HEK293 (cell line): ENCODE measurements at regions not wholly inside any gene's neighbourhood (a gene's known extent, or its start where the extent isn't known, plus 50 kb on each side); places are given as distances from the start of the nearest gene placed in this dataset.

ENCODE experiments used
- CTCF ChIA-PET: fragments of 350-600 bp; formaldehyde crosslinking; extraction: SDS; loops from one replicate; lab custom pipeline; 2021; ENCODE audit warnings: antibody characterized with exemption; lab: Yijun Ruan, JAX
- POLR2A ChIA-PET: fragments of 300-600 bp; formaldehyde crosslinking; extraction: SDS; loops from one replicate; lab custom pipeline; 2020; ENCODE audit warnings: antibody characterized with exemption, inconsistent platforms; lab: Yijun Ruan, JAX
- H3K27ac ChIP-seq: fragments of 200-500 bp; sonication (Bioruptor generic); 2 replicates; pipeline ENCODE4 v1.5.1; 2014; ENCODE audit warnings: low read depth, low read length, control low read depth, inconsistent platforms; ENCODE audit errors: extremely low read depth
- H3K36me3 ChIP-seq, 2 experiments: fragments of 200-500 bp in 1 of 2; sonication (Bioruptor generic) in 1 of 2; 1 replicate in 1 of 2; 2 replicates in 1 of 2; pipeline ENCODE4 v1.5.1; 2014 to 2017; ENCODE audit warnings: inconsistent platforms in 2 of 2, low read length in 2 of 2; ENCODE audit not compliant: control insufficient read depth in 2 of 2, insufficient read depth in 1 of 2
- H3K4me1 ChIP-seq: fragments of 200-500 bp; sonication (Bioruptor generic); 2 replicates; pipeline ENCODE4 v1.5.1; 2014; ENCODE audit warnings: mild to moderate bottlenecking, low read length, inconsistent platforms; ENCODE audit not compliant: control insufficient read depth, insufficient read depth
- H3K4me3 ChIP-seq: 2 replicates; pipeline ENCODE4 v1.5.1; 2011; ENCODE audit warnings: low read depth, mild to moderate bottlenecking, control low read depth, low read length, moderate library complexity
- H3K9me3 ChIP-seq: fragments of 200-500 bp; sonication (Bioruptor generic); 2 replicates; pipeline ENCODE4 v1.5.1; 2014; ENCODE audit warnings: low read depth, low read length, inconsistent platforms; ENCODE audit not compliant: control insufficient read depth, insufficient read depth
- BCL11B ChIP-seq: fragments of 450-650 bp; formaldehyde crosslinking; IDR thresholded peaks from 2 replicates; pipeline ENCODE4 v1.5.1; 2016; ENCODE audit warnings: low read depth, missing biosample characterization, missing genetic modification characterization
- MZF1 ChIP-seq: fragments of 450-650 bp; formaldehyde crosslinking; IDR thresholded peaks from 2 replicates; pipeline ENCODE4 v1.5.1; 2017; ENCODE audit warnings: missing biosample characterization, missing genetic modification characterization, borderline replicate concordance
- SALL2 ChIP-seq: fragments of 450-650 bp; formaldehyde crosslinking; IDR thresholded peaks from 2 replicates; pipeline ENCODE4 v1.5.0; 2017; ENCODE audit warnings: missing biosample characterization, mild to moderate bottlenecking, missing genetic modification characterization, borderline replicate concordance
- ZBTB11 ChIP-seq: fragments of 450-650 bp; formaldehyde crosslinking; conservative IDR thresholded peaks from 2 replicates; pipeline ENCODE4 v1.5.1; 2016; ENCODE audit warnings: low read depth, missing biosample characterization, missing genetic modification characterization
- ZBTB8A ChIP-seq: fragments of 450-650 bp; formaldehyde crosslinking; IDR thresholded peaks from 2 replicates; pipeline ENCODE4 v1.5.1; 2016; ENCODE audit warnings: missing biosample characterization, missing genetic modification characterization
- ZNF138 ChIP-seq: fragments of 450-650 bp; formaldehyde crosslinking; IDR thresholded peaks from 2 replicates; pipeline ENCODE4 v1.5.1; 2016; ENCODE audit warnings: missing biosample characterization, missing genetic modification characterization, borderline replicate concordance
- ZNF211 ChIP-seq: fragments of 450-650 bp; formaldehyde crosslinking; IDR thresholded peaks from 2 replicates; pipeline ENCODE4 v1.5.1; 2016; ENCODE audit warnings: low read depth, missing biosample characterization, missing genetic modification characterization
- ZNF223 ChIP-seq: fragments of 450-650 bp; formaldehyde crosslinking; IDR thresholded peaks from 2 replicates; pipeline ENCODE4 v1.5.1; 2016; ENCODE audit warnings: missing biosample characterization, missing genetic modification characterization
- ZNF248 ChIP-seq: fragments of 450-650 bp; formaldehyde crosslinking; IDR thresholded peaks from 2 replicates; pipeline ENCODE4 v1.5.1; 2017; ENCODE audit warnings: missing biosample characterization, missing genetic modification characterization
- ZNF423 ChIP-seq: fragments of 450-650 bp; formaldehyde crosslinking; IDR thresholded peaks from 2 replicates; pipeline ENCODE4 v1.5.1; 2016; ENCODE audit warnings: missing biosample characterization, missing genetic modification characterization
- ZNF510 ChIP-seq: fragments of 450-650 bp; formaldehyde crosslinking; IDR thresholded peaks from 2 replicates; pipeline ENCODE4 v1.5.1; 2018; ENCODE audit warnings: mild to moderate bottlenecking, missing genetic modification characterization, missing biosample characterization; ENCODE audit not compliant: insufficient replicate concordance
- ZNF521 ChIP-seq: fragments of 450-650 bp; formaldehyde crosslinking; IDR thresholded peaks from 2 replicates; pipeline ENCODE4 v1.5.1; 2017; ENCODE audit warnings: missing biosample characterization, mild to moderate bottlenecking, missing genetic modification characterization
- ZNF707 ChIP-seq: fragments of 450-650 bp; formaldehyde crosslinking; IDR thresholded peaks from 2 replicates; pipeline ENCODE4 v1.5.1; 2016; ENCODE audit warnings: missing biosample characterization, missing genetic modification characterization
- ZNF747 ChIP-seq: fragments of 450-650 bp; formaldehyde crosslinking; IDR thresholded peaks from 2 replicates; pipeline ENCODE4 v1.5.1; 2016; ENCODE audit warnings: missing biosample characterization, missing genetic modification characterization
- ZSCAN5A ChIP-seq: fragments of 450-650 bp; formaldehyde crosslinking; IDR thresholded peaks from 2 replicates; pipeline ENCODE4 v1.5.1; 2016; ENCODE audit warnings: missing biosample characterization, missing genetic modification characterization
- TF ChIP-seq, protein P1 (sequence below): fragments of 450-650 bp; formaldehyde crosslinking; IDR thresholded peaks from 2 replicates; pipeline ENCODE4 v1.5.1; 2017; ENCODE audit warnings: missing biosample characterization, missing genetic modification characterization
- TF ChIP-seq, protein P2 (sequence below): fragments of 450-650 bp; formaldehyde crosslinking; IDR thresholded peaks from 2 replicates; pipeline ENCODE4 v1.5.1; 2016; ENCODE audit warnings: missing biosample characterization, missing genetic modification characterization

- no peak overlapping the region for H3K4me3 ChIP-seq
- H3K27ac ChIP-seq: no peak overlapping the region
- H3K9me3 ChIP-seq: no peaks in the 10 kb centered on the region
- no peaks in the 10 kb centered on the region for H3K36me3 ChIP-seq
- H3K4me1 ChIP-seq: no peaks in the 10 kb centered on the region
- ChIA-PET CTCF (interaction anchor here (0.7 kb wide), 1 partner anchor 384 kb away, joined by 3 read pairs; no protein-coding TSS in a partner anchor), POLR2A (no interaction called here)
- TF ChIP-seq ZBTB8A (tag by site-specific recombination) (no peak), ZNF211 (tag by site-specific recombination) (no peak), ZNF707 (tag by site-specific recombination) (no peak)
Measured at GRCh38 chr6:170098428-170099170, 192.3 kb downstream of the DLL1 start.

DNA sequence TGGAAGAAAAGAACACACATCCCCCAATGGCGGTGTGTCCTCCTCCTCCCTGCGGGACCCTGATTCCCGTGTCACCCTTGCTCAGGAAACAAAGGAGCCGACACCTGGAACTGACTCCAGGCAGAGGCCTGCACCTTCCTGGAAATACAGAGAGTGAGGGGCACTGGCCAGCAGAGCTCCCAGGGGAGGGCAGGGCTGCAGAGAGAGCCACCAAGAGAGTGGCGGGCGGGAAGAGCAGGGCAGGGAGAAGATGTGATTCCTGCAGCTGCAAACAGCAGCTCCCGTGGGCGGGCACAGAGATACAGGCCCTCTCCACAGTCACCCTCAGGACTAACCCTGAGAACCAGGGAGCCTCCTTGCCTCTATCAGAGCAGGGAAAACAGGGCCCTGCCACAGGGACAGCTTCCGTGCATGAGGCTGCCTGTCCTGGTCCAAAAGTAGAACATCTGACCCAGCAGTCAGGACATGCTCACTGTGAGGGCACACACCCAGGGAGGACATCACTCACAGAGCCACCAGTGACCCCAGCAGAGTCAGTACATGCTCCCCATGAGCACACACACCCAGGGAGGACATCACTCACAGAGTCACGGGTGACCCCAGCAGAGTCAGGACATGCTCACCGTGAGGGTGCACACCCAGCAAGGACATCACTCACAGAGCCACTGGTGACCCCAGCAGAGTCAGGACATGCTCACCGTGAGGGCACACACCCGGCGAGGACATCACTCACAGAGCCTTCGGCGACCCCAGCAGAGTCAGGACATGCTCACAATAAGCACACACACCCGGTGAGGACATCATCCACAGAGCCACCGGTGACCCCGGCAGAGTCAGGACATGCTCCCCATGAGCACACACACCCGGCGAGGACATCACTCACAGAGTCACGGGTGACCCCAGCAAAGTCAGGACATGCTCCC lies 193.1 kb downstream of the DLL1 start:
- H3K9me3 ChIP-seq: no peaks in the 10 kb centered on the region
- no peak overlapping the region for H3K27ac ChIP-seq
- H3K36me3 ChIP-seq: no peaks in the 10 kb centered on the region
- H3K4me1 ChIP-seq: no peaks in the 10 kb centered on the region
- POLR2A ChIA-PET: no interaction called here
- no peak overlapping the region for H3K4me3 ChIP-seq
- CTCF ChIA-PET: no interaction called here
- no peak for TF ChIP-seq ZNF423
- no peak for TF ChIP-seq ZNF521 (tag by site-specific recombination)
- no peak for TF ChIP-seq SALL2 (tag by site-specific recombination)
- TF ChIP-seq MZF1 (tag by site-specific recombination): no peak
- no peak for TF ChIP-seq BCL11B (tag by site-specific recombination)
- TF ChIP-seq, protein P1, sequence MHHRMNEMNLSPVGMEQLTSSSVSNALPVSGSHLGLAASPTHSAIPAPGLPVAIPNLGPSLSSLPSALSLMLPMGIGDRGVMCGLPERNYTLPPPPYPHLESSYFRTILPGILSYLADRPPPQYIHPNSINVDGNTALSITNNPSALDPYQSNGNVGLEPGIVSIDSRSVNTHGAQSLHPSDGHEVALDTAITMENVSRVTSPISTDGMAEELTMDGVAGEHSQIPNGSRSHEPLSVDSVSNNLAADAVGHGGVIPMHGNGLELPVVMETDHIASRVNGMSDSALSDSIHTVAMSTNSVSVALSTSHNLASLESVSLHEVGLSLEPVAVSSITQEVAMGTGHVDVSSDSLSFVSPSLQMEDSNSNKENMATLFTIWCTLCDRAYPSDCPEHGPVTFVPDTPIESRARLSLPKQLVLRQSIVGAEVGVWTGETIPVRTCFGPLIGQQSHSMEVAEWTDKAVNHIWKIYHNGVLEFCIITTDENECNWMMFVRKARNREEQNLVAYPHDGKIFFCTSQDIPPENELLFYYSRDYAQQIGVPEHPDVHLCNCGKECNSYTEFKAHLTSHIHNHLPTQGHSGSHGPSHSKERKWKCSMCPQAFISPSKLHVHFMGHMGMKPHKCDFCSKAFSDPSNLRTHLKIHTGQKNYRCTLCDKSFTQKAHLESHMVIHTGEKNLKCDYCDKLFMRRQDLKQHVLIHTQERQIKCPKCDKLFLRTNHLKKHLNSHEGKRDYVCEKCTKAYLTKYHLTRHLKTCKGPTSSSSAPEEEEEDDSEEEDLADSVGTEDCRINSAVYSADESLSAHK (tag by site-specific recombination): no peak
- no peak for TF ChIP-seq ZNF747 (tag by site-specific recombination)
- TF ChIP-seq ZSCAN5A (tag by site-specific recombination): no peak
- TF ChIP-seq ZNF223 (tag by site-specific recombination): no peak
- TF ChIP-seq ZNF138 (tag by site-specific recombination): no peak
- TF ChIP-seq, protein P2, sequence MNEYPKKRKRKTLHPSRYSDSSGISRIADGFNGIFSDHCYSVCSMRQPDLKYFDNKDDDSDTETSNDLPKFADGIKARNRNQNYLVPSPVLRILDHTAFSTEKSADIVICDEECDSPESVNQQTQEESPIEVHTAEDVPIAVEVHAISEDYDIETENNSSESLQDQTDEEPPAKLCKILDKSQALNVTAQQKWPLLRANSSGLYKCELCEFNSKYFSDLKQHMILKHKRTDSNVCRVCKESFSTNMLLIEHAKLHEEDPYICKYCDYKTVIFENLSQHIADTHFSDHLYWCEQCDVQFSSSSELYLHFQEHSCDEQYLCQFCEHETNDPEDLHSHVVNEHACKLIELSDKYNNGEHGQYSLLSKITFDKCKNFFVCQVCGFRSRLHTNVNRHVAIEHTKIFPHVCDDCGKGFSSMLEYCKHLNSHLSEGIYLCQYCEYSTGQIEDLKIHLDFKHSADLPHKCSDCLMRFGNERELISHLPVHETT: no peak
- no peak for TF ChIP-seq ZNF510 (tag by site-specific recombination)
- TF ChIP-seq ZNF248 (tag by site-specific recombination): no peak
- TF ChIP-seq ZBTB11 (tag by site-specific recombination): no peak
